ENCODE measurements at regions not wholly inside any gene's neighbourhood (a gene's known extent, or its start where the extent isn't known, plus 50 kb on each side); places are given as distances from the start of the nearest gene placed in this dataset.

DNA sequence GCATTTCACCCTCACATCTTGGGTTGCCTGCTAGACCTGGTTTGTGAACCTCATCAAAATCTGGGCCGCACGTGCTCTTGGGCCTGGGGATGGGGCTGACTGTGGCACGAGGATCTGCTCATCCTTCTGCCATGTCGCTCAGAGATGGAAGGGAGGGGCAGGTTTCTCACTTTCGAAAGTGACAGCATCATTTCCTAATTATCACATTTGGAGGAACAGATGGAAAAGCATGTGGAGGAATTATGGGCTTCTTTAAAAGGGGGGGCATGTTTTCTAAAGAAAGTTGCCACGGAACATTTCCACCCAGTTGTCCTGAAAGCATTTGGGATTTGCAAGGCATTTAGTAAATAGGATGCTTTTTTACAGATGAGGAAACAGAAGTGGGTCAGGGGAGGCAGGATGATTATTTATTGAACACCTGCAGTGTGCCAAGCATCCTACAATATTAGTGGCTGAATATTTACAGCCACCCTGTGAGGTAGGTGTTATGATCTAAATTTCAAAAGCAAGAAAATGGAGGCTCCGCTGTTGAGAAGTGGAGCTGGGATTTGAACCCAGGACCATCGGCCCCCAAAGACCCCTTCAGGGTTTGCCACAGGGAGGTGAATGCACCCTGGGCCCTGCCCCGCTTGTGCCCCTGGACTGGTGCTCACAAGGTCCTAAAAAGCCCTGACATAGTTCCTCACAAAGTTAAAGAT, 104.2 kb upstream of the MYCN start:
- H3K9me3 ChIP-seq (ENCODE audit: low read length) = no peaks in the 10 kb centered on the region
- H4K20me1 ChIP-seq (ENCODE audit: insufficient read depth) = no peaks in the 10 kb centered on the region
- no peaks in the 10 kb centered on the region for H3K36me3 ChIP-seq (ENCODE audit: insufficient read depth, low read length)
- no peaks in the 10 kb centered on the region for H3K27me3 ChIP-seq (ENCODE audit: insufficient read depth, low read depth, low read length)
- no peak for TF ChIP-seq EP300 (conservative IDR thresholded peaks at IDR 0.05; ENCODE audit: poor library complexity, severe bottlenecking)
- no peak for TF ChIP-seq POLR2AphosphoS5 (IDR thresholded peaks at IDR 0.05)
- TF ChIP-seq RAD21 (conservative IDR thresholded peaks at IDR 0.05) = no peak
- no peak for TF ChIP-seq TAF1 (IDR thresholded peaks at IDR 0.05; ENCODE audit: low read depth)
- TF ChIP-seq REST (IDR thresholded peaks at IDR 0.05; ENCODE audit: borderline replicate concordance) = no peak
- TF ChIP-seq SMC3 (conservative IDR thresholded peaks at IDR 0.05; ENCODE audit: poor library complexity) = no peak
- TF ChIP-seq EZH2 (IDR thresholded peaks at IDR 0.05; ENCODE audit: borderline replicate concordance, insufficient read depth, low read length, poor library complexity, severe bottlenecking) = no peak
- H3F3A ChIP-seq (ENCODE audit: insufficient read depth, low read length, poor library complexity, severe bottlenecking) = no peaks in the 10 kb centered on the region
- no peak overlapping the region for H2AFZ ChIP-seq (ENCODE audit: low read depth, low read length)
- H3K79me2 ChIP-seq (replicated peaks; ENCODE audit: insufficient read depth, low read length) = no peaks in the 10 kb centered on the region
- H3K9me2 ChIP-seq (ENCODE audit: insufficient read depth, low read length) = no peaks in the 10 kb centered on the region
- no peak overlapping the region for H3K27ac ChIP-seq (ENCODE audit: low read length)
- no peak overlapping the region for H3K4me3 ChIP-seq (ENCODE audit: low read length)
- no peak overlapping the region for H3K9ac ChIP-seq (ENCODE audit: low read length)
- H3K4me2 ChIP-seq (ENCODE audit: low read length) = no peak overlapping the region

- Histone ChIP-seq H3K36me3 (ENCODE audit: insufficient read depth, low read length) (no peaks in the 10 kb centered on the region), H4K20me1 (ENCODE audit: insufficient read depth) (no peaks in the 10 kb centered on the region), H3K9ac (ENCODE audit: low read length) (no peak overlapping the region), H3K79me2 (replicated peaks; ENCODE audit: insufficient read depth, low read length) (no peaks in the 10 kb centered on the region), H3K4me2 (ENCODE audit: low read length) (no peak overlapping the region), H3K9me3 (ENCODE audit: low read length) (no peaks in the 10 kb centered on the region), H2AFZ (ENCODE audit: low read depth, low read length) (no peak overlapping the region), H3K9me2 (ENCODE audit: insufficient read depth, low read length) (no peaks in the 10 kb centered on the region), H3F3A (ENCODE audit: insufficient read depth, low read length, poor library complexity, severe bottlenecking) (no peaks in the 10 kb centered on the region), H3K4me3 (ENCODE audit: low read length) (no peak overlapping the region), H3K27me3 (ENCODE audit: insufficient read depth, low read depth, low read length) (no peaks in the 10 kb centered on the region), H3K27ac (ENCODE audit: low read length) (no peak overlapping the region)
- TF ChIP-seq SMC3 (conservative IDR thresholded peaks at IDR 0.05; ENCODE audit: poor library complexity) (no peak), TAF1 (IDR thresholded peaks at IDR 0.05; ENCODE audit: low read depth) (no peak), EZH2 (IDR thresholded peaks at IDR 0.05; ENCODE audit: borderline replicate concordance, insufficient read depth, low read length, poor library complexity, severe bottlenecking) (no peak), POLR2AphosphoS5 (IDR thresholded peaks at IDR 0.05) (no peak), EP300 (conservative IDR thresholded peaks at IDR 0.05; ENCODE audit: poor library complexity, severe bottlenecking) (no peak)
- TF ChIP-seq, protein P1, sequence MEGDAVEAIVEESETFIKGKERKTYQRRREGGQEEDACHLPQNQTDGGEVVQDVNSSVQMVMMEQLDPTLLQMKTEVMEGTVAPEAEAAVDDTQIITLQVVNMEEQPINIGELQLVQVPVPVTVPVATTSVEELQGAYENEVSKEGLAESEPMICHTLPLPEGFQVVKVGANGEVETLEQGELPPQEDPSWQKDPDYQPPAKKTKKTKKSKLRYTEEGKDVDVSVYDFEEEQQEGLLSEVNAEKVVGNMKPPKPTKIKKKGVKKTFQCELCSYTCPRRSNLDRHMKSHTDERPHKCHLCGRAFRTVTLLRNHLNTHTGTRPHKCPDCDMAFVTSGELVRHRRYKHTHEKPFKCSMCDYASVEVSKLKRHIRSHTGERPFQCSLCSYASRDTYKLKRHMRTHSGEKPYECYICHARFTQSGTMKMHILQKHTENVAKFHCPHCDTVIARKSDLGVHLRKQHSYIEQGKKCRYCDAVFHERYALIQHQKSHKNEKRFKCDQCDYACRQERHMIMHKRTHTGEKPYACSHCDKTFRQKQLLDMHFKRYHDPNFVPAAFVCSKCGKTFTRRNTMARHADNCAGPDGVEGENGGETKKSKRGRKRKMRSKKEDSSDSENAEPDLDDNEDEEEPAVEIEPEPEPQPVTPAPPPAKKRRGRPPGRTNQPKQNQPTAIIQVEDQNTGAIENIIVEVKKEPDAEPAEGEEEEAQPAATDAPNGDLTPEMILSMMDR (IDR thresholded peaks at IDR 0.05; ENCODE audit: poor library complexity, severe bottlenecking) = no peak
These were observed 103.4 kb upstream of the MYCN start for GRCh38 chr2:15836689-15837610.
